A673 (cell line): ENCODE measurements at regions not wholly inside any gene's neighbourhood (a gene's known extent, or its start where the extent isn't known, plus 50 kb on each side); places are given as distances from the start of the nearest gene placed in this dataset.

Experiments used
- EZH2 ChIP-seq: fragments of 200-600 bp; sonication (generic); IDR thresholded peaks from 2 replicates; pipeline ENCODE4 v1.6.1; 2017; ENCODE audit warnings: borderline replicate concordance, low read depth, mild to moderate bottlenecking, mixed read lengths, antibody characterized with exemption, low read length; ENCODE audit not compliant: poor library complexity, severe bottlenecking
- TF ChIP-seq, protein P1 (sequence below): fragments of 300-800, 200-600 bp; sonication (generic); conservative IDR thresholded peaks from 2 replicates; pipeline ENCODE4 v1.5.1; 2017; ENCODE audit warnings: low read depth, mild to moderate bottlenecking, antibody characterized with exemption, low read length, moderate library complexity, mixed read lengths

DNA sequence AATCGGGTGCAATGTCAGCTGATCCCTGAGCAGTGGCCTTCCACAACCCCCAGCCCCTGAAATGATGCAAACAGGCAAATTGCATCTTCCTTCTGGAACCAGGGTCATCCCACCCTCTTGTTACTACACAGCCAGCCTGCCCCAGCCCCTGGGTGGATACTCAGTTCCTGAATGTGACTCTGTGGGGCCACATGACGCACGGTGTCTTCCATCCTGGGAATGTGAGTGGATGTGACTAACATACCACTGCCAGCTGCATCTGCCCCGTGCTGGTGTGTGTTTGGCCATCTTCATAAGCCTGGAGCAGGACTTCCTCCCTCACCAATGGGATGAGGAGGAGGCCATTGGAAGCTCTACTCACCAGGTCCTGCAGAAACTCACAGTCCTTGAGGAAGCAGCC lies 257.9 kb upstream of the ADAMTS16 start:
- TF ChIP-seq, protein P1, sequence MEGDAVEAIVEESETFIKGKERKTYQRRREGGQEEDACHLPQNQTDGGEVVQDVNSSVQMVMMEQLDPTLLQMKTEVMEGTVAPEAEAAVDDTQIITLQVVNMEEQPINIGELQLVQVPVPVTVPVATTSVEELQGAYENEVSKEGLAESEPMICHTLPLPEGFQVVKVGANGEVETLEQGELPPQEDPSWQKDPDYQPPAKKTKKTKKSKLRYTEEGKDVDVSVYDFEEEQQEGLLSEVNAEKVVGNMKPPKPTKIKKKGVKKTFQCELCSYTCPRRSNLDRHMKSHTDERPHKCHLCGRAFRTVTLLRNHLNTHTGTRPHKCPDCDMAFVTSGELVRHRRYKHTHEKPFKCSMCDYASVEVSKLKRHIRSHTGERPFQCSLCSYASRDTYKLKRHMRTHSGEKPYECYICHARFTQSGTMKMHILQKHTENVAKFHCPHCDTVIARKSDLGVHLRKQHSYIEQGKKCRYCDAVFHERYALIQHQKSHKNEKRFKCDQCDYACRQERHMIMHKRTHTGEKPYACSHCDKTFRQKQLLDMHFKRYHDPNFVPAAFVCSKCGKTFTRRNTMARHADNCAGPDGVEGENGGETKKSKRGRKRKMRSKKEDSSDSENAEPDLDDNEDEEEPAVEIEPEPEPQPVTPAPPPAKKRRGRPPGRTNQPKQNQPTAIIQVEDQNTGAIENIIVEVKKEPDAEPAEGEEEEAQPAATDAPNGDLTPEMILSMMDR, result no peak
- TF ChIP-seq EZH2, result no peak
